HG02610 (cell line): ENCODE measurements at regions not wholly inside any gene's neighbourhood (a gene's known extent, or its start where the extent isn't known, plus 50 kb on each side); places are given as distances from the start of the nearest gene placed in this dataset.
"Not testable (repeated sequence)": the region's sequence is repeated elsewhere in the genome, so short reads cannot be mapped to it uniquely, and the experiment has no call there.

ENCODE experiments used
- ATAC-seq: cut with Tn5 transposase; IDR thresholded peaks from one replicate; pipeline ENCODE4 v1.9.1; 2021; ENCODE audit warnings: mild to moderate bottlenecking, moderate library complexity; ENCODE audit not compliant: unreplicated experiment

DNA sequence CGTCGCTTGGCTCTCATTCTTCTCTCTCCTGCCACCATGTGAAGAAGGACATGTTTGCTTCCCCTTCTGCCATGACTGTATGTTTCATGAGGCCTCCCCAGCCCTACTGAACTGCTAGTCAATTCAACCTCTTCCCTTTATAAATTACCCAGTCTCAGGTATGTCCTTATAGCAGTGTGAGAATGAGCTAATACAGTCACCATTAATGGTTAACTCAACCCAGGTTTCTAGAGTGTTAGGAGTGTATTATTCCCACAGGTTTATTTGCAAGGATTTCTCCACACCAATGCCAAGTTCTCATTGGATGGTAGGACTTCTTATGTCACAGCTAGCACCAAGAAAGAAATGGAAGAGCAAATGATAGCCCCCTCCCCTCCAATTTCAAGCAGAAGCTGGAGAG, 71.9 kb downstream of the DYNAP start:
- ATAC-seq, result no peak

DNA sequence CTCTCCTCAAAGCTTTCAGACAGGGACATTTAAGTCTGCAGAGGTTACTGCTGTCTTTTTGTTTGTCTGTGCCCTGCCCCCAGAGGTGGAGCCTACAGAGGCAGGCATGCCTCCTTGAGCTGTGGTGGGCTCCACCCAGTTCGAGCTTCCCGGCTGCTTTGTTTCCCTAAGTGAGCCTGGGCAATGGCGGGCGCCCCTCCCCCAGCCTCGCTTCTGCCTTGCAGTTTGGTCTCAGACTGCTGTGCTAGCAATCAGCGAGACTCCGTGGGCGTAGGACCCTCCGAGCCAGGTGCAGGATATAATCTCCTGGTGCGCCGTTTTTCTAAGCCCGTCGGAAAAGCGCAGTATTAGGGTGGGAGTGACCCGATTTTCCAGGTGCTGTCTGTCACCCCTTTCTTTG, 78.7 kb downstream of the DYNAP start:
- ATAC-seq, result not testable (repeated sequence)

DNA sequence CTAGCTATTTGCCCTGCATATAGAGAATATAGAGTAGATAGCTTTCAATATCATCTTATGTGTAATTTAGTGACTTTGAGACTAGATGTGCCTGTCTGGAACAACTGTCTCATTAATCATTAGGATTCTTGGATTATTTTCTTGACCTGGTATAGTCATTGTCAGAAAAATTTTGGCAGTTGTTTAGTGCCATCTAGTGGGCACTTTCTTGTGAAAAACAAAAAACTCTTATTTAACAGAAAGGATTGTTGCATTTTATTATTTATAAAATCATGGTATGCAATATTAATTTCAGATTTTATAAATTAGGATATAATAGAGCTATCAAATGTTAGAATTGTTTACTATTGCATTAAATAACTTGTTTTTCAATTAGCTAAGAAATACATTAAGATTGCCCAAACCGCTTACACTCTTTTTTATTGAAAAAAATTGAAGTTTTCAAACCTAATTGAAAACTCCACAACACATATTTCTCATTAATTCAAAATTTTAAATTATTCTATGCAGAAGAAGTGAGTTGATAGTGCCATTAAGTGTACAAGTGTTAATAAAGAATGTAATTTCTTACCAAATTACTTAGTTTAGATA, 80.3 kb downstream of the DYNAP start:
- no peak for ATAC-seq

DNA sequence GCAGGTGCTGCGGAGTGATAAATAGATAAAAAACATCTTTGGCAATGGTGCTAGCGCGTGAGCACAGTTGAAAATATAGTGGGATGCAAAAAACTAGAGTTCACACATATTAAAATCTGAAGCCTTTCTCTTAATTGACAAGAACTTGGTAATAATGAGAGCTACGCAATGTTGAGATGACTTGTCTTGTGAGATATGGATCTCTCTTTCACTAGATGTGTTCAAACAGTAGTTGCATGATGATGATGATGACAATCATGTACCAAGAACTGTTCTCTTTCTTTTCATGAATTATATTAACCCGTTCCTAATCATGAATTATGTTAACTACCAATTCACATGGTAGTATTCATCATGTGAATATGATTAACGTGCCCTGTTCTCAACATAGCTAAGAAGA, 81.1 kb downstream of the DYNAP start:
- ATAC-seq, result no peak

DNA sequence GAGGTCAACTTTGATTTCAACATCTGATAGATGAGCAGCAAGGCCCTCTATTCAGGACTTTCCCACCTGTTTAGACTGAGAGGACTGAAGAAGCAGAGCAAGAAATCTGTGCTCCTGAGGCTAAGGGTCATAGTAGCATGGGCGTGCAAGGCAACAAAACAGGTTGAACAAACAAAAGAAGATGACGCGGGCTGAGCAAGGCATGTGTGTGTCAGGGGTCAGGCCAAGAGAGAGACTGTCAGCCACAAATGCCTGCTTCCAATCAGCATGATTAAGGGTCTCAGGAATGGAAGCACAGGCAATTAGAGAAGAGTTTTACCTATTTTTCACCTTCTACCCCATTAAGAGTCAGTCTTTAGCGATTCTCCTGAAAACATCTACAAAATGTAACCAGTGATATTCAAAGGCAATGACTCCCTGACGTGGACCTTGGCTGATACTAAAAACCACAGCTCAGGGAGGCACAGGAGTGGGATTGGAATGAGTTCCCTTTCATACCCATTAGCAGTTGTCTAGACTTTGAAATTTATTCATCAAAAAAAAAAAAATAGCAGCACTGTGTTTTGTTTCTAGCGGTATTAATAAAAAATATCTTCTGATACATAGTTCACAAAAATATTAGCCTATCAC, 81.9 kb downstream of the DYNAP start:
- ATAC-seq, result no peak

DNA sequence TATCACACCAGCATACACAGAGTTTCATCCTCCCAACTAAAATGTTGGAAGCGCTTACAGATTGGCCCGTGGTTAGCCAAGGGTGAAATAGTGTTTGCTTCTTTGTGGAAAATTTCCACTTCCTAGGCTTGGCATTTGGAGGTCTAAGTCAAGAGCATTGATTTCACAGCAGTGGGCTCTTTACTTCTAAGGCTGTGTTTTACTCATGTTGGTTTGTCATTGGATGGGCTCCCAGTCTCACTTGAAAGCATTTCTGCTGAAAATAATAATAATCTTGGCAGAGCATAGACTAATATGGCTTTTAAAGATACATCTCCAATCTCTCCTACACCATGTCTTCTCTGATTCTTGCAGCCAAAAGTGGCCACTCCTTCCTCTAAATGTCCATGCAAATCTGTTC, 82.9 kb downstream of the DYNAP start:
- ATAC-seq, result no peak

DNA sequence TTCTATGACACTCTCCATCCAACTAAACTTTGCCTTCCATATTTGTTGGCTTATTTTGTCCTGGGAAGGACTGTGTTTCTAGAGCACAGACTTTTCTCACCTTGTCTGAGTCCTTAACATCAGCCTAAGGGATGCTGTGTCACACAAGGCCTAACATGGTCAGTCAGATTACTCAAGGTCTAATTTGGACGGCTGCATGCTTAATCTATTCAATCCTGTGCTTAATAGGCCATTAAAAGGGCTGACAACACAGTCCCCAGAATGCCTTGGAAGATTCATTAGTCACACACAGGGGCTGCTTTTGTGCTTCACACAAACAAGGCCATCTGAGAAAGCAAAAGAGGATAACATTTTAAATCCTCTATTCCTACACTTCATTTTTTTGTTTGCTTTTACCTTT, 84.0 kb downstream of the DYNAP start:
- ATAC-seq, result no peak

DNA sequence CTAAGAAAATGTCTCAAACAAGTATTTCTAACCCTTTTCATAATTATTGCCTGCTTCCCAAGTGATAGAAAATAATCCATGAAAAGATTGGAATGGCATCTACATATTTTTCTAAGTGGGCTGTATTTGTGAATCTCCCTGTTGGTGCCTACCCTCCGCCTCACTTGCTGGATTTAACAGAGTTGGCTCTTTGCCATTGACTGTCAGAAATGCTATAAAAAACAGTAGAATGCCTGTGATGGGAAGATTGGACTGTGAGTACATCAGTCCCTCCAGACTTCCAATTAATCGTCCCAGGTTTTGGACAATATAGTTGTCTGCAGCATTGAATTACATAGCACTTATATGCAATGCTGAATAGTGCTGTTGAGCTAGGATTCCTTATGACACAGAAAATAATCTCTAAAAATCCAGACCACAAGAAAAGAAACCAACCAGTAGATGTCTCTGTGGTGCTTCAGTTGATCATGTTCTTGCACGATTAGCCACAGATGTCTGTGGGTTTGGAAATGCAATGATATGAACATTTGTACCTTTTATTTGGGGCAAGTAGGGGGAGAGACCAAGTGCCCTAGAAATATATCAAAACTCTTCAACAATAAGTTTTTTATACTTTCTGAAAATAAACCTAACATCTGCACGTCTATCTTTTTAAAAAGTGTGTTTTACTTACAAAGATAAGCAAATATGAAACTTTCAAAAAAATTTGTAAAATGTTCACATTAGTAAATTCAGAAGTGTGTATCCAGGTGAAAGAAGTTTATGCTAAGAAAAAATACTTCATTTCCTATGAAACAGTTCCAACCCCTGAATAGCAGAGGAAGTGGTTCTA, 88.5 kb downstream of the DYNAP start:
- no peak for ATAC-seq

DNA sequence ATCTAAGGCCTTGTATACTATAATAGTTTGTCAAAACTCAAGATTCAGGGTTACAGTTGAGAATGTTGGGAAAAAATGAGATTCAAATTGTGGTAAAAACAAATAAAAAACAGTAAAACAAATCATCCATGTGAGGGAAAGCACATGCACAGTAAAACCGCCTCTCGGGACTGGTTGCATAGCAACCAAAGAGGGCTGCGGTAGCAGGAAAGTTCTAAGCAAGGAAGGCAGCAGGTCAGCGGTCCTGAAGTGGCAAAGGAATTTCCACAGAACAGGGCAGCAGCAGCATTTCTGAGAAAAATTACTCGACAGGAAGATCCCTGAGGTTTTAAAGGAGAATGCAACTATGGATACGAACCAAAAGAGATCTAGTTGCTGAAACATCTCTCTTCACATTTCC, 93.7 kb downstream of the DYNAP start:
- ATAC-seq, result no peak

DNA sequence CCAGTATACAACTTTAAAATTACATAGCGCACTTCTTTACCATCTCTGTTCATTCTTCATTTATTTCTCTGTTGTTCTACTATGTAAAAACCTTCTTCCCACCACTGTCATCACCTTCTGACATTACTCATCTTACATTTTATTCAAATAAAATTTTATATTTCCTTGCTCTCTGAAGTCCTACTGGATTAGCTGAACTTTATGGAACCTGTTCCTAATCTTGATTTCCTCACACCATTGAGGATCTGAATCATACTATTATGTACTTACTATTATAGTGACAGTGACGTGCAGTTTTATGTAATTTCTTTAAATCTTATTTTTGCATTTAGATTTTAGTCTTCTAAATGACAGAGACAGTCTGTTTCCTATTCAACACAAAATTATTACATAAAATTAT, 98.3 kb downstream of the DYNAP start:
- ATAC-seq, result no peak

DNA sequence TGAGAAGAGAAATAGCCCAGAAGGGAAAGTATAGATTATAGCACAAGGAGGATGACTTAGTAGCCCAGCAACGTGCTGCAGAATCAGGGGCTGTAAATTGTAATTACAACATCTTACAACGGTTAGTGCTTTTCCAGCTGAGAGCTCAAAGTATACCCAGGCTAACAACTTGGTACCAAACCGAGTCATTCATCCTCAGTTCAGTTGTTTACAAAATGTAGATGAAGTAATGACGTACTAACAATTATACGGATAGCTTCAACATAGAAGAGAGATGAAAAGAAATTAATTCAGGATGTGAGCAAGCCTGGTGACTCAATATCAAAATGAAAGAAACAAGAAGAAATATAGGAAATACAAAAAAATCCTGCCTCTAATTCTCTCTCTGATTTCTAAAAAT, 99.2 kb downstream of the DYNAP start:
- no peak for ATAC-seq

DNA sequence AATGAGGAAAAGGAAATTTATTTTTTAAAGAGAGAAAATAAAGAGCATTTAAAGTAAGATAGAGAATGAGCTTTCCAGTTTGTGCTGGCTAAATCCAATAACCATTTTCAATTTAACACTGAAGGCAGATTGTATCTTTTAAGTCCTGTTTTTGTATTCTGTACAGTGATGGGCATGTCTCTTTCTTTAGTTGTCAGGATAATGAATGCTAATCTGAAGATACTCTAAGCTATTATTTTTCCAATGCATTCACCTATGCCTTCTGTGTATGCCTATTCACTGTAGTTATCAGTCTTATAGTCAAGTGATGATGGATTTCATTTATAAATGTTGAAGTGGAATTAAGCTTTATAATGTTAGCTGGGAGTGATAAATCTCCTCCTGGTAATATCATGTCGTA, 101.4 kb downstream of the DYNAP start:
- ATAC-seq, result no peak

DNA sequence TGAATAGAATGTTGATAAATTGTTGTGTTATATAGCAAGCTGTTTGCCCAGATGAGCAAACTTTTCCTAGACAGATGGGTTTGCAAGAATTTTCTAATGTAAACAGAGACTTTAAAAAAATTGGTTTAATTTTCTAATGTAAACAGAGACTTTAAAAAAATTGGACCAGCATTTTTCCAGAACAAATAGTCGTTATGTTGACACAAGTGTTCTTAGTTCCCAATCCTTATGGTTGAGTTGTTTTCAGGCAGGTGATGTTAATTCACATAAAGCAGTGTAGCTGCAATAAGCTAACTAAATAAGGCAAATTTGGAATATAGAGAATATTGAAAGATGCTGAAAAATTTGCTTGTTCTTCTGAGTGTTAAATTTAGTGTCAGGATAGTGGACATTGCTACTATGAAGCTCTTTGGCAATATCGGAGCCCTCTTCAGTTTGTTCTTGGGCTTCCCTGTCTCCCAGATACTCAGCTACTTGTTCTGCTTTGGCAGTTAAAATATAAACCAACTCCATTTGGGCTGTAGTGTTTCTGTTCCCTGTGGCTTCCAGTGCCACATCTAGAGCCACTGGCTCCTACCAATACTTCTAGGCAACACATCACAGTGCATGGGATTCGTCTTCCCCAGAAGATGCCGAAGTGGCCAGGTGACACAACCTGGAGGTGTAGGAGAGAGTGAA, 105.7 kb downstream of the DYNAP start:
- ATAC-seq, result no peak

DNA sequence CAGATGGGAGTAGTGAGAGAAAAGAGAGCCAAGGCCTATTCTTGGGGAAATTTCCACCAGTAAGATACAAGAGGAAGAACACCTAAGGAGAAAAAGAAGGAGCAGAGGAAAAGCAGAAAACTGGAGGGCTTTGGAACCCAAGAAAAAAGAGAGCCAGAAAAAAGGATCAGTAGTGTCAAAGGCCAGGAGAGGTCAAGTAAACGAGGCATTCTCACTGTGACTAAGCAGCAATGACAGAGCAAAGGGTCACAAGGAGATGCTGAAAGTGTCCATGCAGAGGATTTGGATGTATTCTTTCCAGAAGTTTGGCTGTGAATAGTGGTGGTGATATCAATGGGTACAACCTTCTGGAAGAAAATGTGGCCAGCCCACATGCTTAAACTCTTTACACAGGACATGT, 109.5 kb downstream of the DYNAP start:
- ATAC-seq, result no peak

DNA sequence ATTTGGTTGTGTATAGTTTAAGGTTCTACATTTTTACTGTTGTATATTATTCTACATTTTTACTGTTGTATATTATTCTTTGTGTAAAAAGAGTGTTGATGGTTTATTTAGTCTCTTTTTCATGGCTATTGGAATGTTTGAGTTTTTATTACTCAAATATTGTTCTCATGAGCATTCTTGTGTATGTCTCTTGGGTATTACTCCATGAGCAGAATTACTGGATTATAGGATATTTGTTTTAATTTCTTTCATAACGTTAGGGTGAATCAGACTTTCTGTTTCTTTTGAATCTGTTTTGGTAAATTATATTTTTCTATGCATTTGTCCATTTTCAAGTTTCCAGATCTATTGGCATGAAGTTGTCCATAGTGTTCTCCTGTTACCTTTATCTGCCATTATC, 111.6 kb downstream of the DYNAP start:
- ATAC-seq, result no peak

DNA sequence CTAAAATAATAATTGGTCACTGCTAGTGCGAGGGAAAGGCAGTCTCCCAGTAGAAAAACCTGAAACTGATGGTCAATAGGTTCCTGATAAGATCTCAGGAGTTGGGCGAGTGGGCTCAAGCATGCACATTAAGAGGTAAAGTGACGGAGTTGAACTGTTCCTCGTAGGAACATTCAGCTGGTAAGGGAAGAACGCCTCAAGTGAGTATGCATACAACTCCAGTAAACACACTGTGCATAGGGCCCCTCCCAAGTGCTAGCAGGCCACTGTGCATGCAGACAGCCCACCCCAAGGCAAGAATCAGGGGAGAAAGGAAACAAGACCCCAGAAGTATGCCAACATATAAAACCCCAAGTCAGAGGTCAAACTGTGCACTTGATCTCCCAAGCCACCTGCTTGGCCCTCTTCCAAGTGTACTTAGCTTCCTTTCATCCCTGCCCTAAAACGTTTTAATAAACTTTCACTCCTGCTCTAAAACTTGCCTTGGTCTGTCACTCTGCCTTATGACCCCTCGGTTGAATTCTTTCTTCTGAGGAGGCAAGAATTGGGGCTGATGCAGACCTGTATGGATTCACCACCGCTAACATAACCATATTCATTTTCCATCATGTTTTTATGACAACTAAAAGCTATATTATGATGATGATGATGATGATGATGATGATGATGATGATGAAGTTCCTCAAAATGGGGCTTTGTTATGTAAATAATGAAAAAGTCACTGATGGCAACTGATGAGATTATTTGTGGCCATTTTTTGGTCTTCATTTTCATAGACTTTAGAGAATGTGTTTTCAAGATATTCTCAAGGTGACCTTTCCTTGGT, 118.0 kb upstream of the RAB27B start:
- no peak for ATAC-seq

DNA sequence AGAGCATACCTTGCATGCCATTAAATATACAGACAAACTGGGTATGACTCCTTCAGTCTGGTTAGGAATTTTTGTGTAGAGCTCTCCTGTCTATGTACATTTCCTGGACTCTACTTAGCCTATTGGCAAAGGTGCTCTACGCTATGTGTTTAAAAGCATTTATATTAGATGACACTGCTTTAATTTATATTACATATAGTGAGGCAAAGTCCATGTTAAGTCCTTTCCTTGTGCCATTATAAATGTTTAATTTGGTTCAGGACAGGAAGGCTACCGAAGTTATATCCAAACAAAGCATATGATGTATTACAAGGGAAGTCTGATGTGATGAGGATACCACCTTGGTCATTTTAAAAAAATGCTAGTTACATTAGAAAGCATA, 117.4 kb upstream of the RAB27B start:
- ATAC-seq, result no peak

DNA sequence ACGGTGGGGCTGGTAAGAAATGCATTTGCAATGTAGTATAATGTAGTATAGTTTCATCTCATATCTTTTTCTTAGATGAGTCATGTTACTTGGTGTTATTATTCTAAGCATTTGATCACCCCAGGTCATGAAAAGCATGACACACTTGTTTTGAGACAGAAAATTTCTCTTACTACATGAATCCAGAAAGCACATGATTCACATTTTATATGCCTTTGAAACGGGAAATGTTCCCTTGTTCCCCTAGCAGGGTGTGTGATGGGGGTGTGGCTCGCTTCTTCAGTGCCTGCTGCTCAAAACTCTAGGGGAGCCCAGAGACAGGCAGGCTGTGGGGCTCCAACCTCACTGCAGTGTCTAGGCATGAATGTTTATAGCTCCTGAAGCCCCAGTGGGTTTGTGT, 116.0 kb upstream of the RAB27B start:
- ATAC-seq, result no peak

DNA sequence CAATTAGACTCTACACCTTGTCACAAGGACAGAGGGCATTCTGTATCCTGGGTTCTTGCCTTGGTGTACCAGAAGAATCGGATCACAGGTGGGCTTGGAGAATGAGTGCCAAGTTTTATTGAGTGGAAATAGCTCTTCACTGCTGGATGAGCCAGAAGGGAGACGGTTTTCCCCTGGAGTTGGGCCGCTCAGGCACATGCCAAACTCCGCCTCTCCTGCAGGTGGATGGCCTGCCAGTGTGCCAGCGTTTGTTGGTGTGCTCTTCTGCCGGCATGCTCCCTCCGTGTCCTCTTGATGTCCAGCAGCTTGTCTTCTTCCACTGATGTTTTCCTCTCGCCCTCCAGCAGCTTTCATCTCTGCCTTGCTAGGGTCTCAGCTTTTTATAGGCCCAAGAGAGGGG, 115.5 kb upstream of the RAB27B start:
- ATAC-seq, result no peak

DNA sequence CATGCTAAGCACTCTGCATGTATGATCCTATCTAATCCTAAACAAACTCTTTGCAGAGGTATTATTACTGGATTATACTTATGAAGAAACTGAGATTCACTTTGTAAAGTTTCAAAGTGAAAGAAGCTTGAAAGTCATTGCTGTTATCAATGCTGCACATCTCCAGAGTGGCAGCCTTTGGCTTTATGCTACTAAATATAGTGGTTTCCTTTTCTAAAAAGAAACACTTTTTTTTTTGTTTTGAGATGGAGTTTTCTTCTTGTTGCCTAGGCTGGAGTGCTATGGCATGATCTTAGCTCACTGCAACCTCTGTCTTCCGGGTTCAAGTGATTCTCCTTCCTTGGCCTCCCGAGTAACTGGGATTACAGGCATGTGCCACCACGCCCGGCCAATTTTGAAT, 114.9 kb upstream of the RAB27B start:
- no peak for ATAC-seq

DNA sequence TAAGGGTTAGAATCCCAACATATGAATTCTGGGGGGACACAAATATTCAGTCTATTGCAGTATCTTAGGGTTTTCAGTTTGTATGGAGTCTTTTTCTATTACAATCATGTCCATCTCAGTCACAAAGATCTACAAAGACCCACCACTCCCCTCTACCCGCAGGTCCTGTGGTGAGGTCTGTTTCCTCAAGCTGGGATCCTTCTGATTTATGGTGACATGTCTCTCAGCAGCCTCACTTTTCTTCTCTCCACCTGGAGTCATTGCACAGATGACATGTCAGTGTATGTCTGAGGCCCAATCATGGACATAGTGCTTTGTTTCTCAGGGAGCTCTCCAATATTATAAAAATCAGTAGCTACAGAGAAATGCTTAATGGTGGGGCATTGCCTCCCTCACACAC, 113.4 kb upstream of the RAB27B start:
- no peak for ATAC-seq
